HG03439 (cell line): ENCODE measurements at regions not wholly inside any gene's neighbourhood (a gene's known extent, or its start where the extent isn't known, plus 50 kb on each side); places are given as distances from the start of the nearest gene placed in this dataset.
"Not testable (repeated sequence)": the region's sequence is repeated elsewhere in the genome, so short reads cannot be mapped to it uniquely, and the experiment has no call there.

Experiments used
- ATAC-seq: cut with Tn5 transposase; IDR thresholded peaks from one replicate; pipeline ENCODE4 v1.9.1; 2021; ENCODE audit warnings: mild to moderate bottlenecking, moderate library complexity; ENCODE audit not compliant: unreplicated experiment

- peak; percentile 45 for ATAC-seq
These were observed 117.5 kb upstream of the HGF start for GRCh38 chr7:81887098-81888090.

- no peak for ATAC-seq
These were observed 116.4 kb upstream of the HGF start for GRCh38 chr7:81886211-81886764.

GRCh38 chr7:81884817-81885216, 115.0 kb upstream of the HGF start:
- ATAC-seq = no peak

- ATAC-seq = peak; percentile 61
These were observed 114.0 kb upstream of the HGF start for GRCh38 chr7:81883801-81884393.

- no peak for ATAC-seq
These were observed 112.2 kb upstream of the HGF start for GRCh38 chr7:81882086-81882485.

GRCh38 chr7:81877890-81878289, 108.0 kb upstream of the HGF start:
- no peak for ATAC-seq

GRCh38 chr7:81873559-81873958, 103.7 kb upstream of the HGF start:
- peak; percentile 73 for ATAC-seq

GRCh38 chr7:81871606-81872265, 101.9 kb upstream of the HGF start:
- no peak for ATAC-seq

- ATAC-seq = no peak
These were observed 100.8 kb upstream of the HGF start for GRCh38 chr7:81870608-81871007.

- ATAC-seq = no peak
These were observed 99.8 kb upstream of the HGF start for GRCh38 chr7:81869670-81870069.

- no peak for ATAC-seq
These were observed 95.9 kb upstream of the HGF start for GRCh38 chr7:81865754-81866153.

- no peak for ATAC-seq
These were observed 89.6 kb upstream of the HGF start for GRCh38 chr7:81859433-81859832.

- not testable (repeated sequence) for ATAC-seq
These were observed 89.0 kb upstream of the HGF start for GRCh38 chr7:81858820-81859219.

- no peak for ATAC-seq
These were observed 87.5 kb upstream of the HGF start for GRCh38 chr7:81857385-81857784.

GRCh38 chr7:81854518-81854917, 84.7 kb upstream of the HGF start:
- no peak for ATAC-seq

- no peak for ATAC-seq
These were observed 82.9 kb upstream of the HGF start for GRCh38 chr7:81852701-81853100.

- ATAC-seq = no peak
These were observed 81.6 kb upstream of the HGF start for GRCh38 chr7:81851413-81851812.

- peak; percentile 81 for ATAC-seq
These were observed 76.6 kb upstream of the HGF start for GRCh38 chr7:81846398-81846797.

GRCh38 chr7:81845744-81846241, 75.9 kb upstream of the HGF start:
- ATAC-seq = peak; percentile 69

- ATAC-seq = not testable (repeated sequence)
These were observed 73.8 kb upstream of the HGF start for GRCh38 chr7:81843657-81844056.

GRCh38 chr7:81842361-81842760, 72.5 kb upstream of the HGF start:
- ATAC-seq = no peak
